HG03103 (cell line): ENCODE measurements at regions not wholly inside any gene's neighbourhood (a gene's known extent, or its start where the extent isn't known, plus 50 kb on each side); places are given as distances from the start of the nearest gene placed in this dataset.
"Not testable (repeated sequence)": the region's sequence is repeated elsewhere in the genome, so short reads cannot be mapped to it uniquely, and the experiment has no call there.

Experiments used
- ATAC-seq: cut with Tn5 transposase; IDR thresholded peaks from one replicate; pipeline ENCODE4 v1.9.1; 2021; ENCODE audit warnings: low read depth; ENCODE audit not compliant: unreplicated experiment

GRCh38 chr3:22849583-22849982 lies 353.5 kb upstream of the UBE2E2 start:
- ATAC-seq: not testable (repeated sequence)

- no peak for ATAC-seq
These were observed 346.3 kb upstream of the UBE2E2 start for GRCh38 chr3:22856811-22857210.

DNA sequence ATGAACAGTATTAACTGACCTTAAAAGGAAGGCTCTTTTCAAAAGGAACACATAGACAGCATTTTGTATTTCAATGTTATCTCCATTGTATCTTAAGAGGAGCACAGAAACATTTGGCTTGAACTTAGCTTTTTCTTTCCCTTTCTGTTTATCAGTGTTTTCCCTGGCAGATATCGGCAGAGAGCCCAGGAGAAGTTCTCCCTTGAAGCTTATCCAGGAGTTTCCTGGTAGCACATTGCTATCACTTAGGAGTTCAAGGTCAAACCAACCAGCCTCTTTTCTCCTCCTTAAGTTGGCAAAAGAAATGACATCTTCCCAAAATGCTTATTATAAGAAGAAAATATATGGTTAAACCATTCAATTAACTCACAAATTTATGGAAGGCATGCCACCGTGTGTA lies 344.6 kb upstream of the UBE2E2 start:
- ATAC-seq: no peak

DNA sequence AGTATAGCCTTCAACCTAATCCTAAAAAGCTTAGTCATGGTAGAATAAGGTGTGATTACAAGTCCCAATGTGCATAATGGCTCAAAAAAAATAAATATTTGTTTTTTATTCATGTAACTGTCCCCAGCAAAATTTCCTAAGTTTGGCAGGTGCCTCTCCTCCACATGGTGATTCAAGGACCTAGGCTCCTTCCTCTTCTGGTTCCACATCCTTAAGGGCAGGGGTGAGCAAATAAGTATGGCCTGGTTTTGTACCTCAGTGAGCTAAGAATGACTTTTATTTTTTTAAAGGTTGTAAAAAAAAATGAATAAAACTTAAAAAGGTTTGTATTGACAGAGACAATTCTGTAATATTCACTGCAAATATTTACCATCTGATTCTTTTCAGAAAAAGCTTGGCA lies 343.5 kb upstream of the UBE2E2 start:
- no peak for ATAC-seq

DNA sequence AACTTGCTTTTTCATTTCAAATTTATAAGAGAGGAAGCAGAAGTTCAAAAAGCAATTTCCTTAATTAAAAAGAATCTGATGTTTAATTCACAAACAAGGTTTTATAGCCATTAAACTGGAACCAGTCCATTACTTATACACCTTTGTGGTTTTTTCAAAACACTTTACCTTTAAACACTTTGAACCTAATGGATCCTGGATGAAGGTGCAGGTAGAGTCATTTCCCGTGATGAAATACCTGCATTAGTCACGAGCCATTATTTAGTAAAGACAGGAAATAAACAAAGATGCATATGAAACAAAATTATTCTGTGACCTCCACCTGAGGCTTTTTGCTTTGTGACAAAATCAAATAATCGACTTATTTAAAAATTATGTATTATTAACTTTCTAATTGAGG lies 341.7 kb upstream of the UBE2E2 start:
- no peak for ATAC-seq

GRCh38 chr3:22862111-22862510 lies 341.0 kb upstream of the UBE2E2 start:
- no peak for ATAC-seq

- not testable (repeated sequence) for ATAC-seq
These were observed 320.3 kb upstream of the UBE2E2 start for GRCh38 chr3:22882834-22883233.

DNA sequence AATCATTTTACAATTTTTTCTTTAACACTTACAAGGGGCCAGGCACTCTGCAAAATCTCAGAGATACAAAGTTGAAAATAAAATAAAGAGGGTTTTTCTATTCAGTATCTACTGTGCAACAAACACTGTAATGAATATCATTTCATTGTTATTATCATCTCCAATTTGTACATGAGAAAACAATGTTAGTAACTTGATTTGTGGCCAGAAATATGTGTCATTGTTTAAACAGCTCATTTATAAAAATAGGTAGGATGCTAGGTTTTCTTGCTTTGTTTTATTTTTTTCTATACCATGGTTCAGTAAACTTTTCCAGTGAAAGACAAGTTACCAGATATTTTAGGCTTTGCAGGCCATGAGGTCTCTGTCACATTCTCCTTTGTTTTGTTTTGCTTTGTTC lies 318.1 kb upstream of the UBE2E2 start:
- ATAC-seq: no peak

- no peak for ATAC-seq
These were observed 317.4 kb upstream of the UBE2E2 start for GRCh38 chr3:22885574-22886341.

DNA sequence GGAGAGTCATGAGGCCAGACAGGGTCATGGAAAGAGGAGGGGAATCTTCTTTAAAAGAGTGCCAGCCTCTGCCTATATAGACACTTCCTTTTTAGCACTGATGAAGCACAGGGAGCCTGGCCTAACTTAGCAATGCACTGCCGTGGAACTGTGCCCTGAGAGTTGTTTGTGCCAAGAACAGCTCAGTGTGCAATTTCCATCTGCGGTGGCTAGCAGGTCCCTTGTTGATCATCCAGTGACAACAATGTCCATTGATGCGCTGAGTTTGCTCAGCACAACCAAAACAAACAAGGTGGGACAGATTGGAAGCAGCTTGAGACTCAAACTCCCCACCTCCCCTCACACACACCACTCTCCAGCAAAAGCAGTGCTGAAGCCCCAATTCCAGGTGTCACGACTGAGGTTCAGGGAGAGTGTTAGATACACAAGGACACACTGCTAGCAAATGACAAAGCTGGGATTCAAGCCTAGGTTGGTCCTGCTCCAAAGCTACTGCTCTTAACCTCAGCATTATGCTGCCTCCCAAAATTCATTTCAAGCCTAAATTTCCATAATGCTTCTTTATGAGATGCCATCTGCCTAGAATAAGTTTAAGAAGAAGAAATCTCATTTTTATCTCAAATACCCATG lies 316.6 kb upstream of the UBE2E2 start:
- ATAC-seq: no peak

GRCh38 chr3:22887664-22888291 lies 315.3 kb upstream of the UBE2E2 start:
- ATAC-seq: peak; percentile 63

DNA sequence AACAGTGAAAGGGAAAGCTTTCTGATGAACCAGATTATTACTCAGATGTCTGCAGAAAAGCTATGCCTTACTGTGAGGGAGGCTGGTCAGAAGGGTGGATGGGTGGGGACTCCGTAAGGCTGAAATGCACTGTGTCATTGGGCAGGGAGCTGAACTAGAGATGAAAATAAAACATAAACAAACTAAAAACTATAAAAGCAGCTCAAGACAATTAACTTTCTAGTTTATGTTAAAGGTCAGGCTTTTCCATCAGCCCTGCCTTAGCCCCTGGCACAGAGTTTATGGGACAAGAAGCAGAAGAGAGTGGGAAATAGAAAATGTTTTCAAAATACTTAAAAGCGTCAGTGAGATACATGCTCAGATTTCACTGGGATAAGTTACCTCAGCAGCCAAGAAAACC lies 310.0 kb upstream of the UBE2E2 start:
- ATAC-seq: no peak

DNA sequence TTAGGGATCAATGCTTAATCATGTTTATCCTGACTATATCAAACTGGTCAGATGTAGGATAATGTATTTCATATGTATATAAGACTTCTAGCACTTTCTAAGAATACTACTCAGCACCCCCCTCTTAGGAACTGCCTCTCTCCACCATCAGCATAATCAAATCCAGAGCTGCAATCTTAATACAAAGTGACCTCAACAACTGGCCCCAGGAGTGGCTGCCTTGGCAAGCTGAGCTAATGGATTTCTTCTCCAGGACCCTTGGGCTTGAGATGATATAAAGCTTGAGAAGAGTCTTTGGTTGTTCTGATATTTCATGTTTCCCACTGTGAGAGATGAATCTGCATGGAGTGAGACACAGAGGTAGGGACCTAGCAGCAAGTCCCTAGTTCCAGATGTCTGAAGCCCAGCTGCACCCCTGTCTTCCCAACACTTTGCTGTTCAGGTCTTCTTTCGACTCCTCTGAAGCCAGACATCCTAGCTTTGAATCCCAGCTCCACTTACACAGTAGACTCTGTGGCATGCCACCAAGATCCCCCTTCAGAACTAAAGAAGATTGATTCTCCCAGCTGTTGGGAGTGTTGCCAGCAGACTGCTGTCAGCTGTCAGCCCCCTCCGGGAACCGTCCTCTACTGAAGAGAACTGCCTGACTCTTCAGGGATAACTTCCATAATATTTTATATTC lies 309.3 kb upstream of the UBE2E2 start:
- ATAC-seq: no peak

DNA sequence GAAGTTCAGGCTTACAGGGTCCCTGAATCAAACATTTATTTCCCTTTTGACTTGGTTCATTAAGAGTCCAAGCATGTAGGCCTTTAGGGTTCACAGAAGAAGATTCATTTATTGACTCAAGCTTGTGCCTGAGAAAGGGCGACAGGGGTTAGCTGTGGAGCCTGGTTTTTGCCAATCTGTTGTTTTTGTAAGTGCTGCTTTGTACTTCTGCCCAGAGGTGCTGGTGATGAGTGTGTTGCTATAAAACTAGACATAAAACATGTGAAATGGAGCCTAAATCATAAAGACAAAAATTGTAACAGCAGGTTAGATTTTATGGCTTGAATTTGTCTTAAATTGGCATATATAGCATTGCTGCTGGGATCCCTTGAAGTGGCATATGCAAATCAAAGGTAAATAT lies 308.3 kb upstream of the UBE2E2 start:
- no peak for ATAC-seq

GRCh38 chr3:22895671-22896070 lies 307.5 kb upstream of the UBE2E2 start:
- no peak for ATAC-seq

- no peak for ATAC-seq
These were observed 304.6 kb upstream of the UBE2E2 start for GRCh38 chr3:22898558-22898957.

- ATAC-seq: no peak
These were observed 303.7 kb upstream of the UBE2E2 start for GRCh38 chr3:22899441-22899840.

- no peak for ATAC-seq
These were observed 302.8 kb upstream of the UBE2E2 start for GRCh38 chr3:22900296-22900695.

DNA sequence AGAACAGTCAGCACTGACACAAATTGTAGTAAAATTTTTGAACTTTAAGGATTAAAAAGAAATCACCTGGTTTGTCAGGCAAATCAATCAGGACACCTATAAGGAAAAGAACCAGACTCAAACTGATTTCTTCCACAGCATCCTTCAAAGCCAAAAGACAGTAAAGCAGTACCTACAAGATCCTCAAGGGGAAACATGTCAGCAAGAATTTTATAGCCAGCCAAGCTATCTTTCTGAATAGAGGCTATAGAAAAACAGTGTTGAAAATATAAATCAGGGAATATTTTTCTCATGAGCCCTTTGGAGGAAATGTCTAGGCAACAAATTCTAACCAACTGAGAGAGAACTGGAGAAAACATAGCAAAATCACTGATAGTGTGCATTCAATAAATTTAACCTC lies 301.4 kb upstream of the UBE2E2 start:
- no peak for ATAC-seq

- ATAC-seq: no peak
These were observed 295.9 kb upstream of the UBE2E2 start for GRCh38 chr3:22907161-22907780.

DNA sequence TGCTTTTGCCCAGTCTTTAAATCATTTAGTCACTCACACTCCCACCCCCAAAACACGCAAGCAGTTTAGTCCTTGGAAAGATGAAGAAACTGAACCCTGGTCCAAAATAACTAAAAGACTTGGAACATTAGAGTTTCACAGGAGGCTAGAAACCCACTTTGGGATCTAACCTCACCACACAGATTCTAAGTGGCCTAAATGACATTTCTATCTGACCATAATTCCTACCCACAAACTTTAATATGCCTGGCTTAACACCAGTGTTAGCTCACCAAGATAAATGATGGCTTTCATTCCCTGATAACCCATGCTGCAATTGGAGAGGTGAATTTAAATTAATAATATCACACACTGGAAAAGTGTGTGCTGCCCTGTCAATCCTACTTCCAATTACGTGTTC lies 295.3 kb upstream of the UBE2E2 start:
- ATAC-seq: no peak
